Keratinocyte (primary cell): ENCODE measurements at regions not wholly inside any gene's neighbourhood (a gene's known extent, or its start where the extent isn't known, plus 50 kb on each side); places are given as distances from the start of the nearest gene placed in this dataset.

ENCODE experiments used
- DNase-seq: peaks from one replicate; pipeline ENCODE4 v3.0.0-alpha.2; 2011; ENCODE audit warnings: low read depth, missing footprints, low spot score
- FAIRE-seq: peaks from 2 replicates; lab custom pipeline; 2011; peaks lifted over from hg19 to GRCh38; lab: Jason Lieb, UNC
- H2AFZ ChIP-seq: 2 replicates; pipeline ENCODE4 v1.6.0; 2012; ENCODE audit warnings: low read length, control low read depth, inconsistent platforms; ENCODE audit not compliant: control insufficient read depth
- H3K27ac ChIP-seq: 2 replicates; pipeline ENCODE4 v1.5.1; 2011; ENCODE audit warnings: low read length; ENCODE audit not compliant: control insufficient read depth, insufficient read depth
- H3K27me3 ChIP-seq: 3 replicates; pipeline ENCODE4 v1.6.0; 2011; ENCODE audit warnings: low read length; ENCODE audit not compliant: control insufficient read depth, insufficient read depth; ENCODE audit errors: extremely low read depth
- H3K36me3 ChIP-seq, 2 experiments: 2 replicates in 1 of 2; 3 replicates in 1 of 2; pipeline ENCODE4 v1.5.1; 2011; ENCODE audit warnings: low read length in 2 of 2, mild to moderate bottlenecking in 1 of 2; ENCODE audit not compliant: control insufficient read depth in 2 of 2, insufficient read depth in 2 of 2; ENCODE audit errors: extremely low read depth in 1 of 2
- H3K4me1 ChIP-seq: 3 replicates; pipeline ENCODE4 v1.5.1; 2011; ENCODE audit warnings: low read length; ENCODE audit not compliant: control insufficient read depth, insufficient read depth; ENCODE audit errors: extremely low read depth
- H3K4me2 ChIP-seq: 3 replicates; pipeline ENCODE4 v1.6.0; 2011; ENCODE audit warnings: low read depth, low read length; ENCODE audit not compliant: control insufficient read depth, insufficient read depth; ENCODE audit errors: extremely low read depth
- H3K4me3 ChIP-seq, 3 experiments: fragments of 200-600 bp in 1 of 3; sonication (generic) in 1 of 3; 2 replicates in 2 of 3; 3 replicates in 1 of 3; pipeline ENCODE4 v1.5.1; 2011 to 2016; ENCODE audit warnings: low read length in 3 of 3, mild to moderate bottlenecking in 3 of 3, control low read depth in 2 of 3, inconsistent platforms in 1 of 3, low read depth in 1 of 3, mixed read lengths in 1 of 3, mixed run types in 1 of 3, moderate library complexity in 1 of 3; ENCODE audit not compliant: control insufficient read depth in 2 of 3, insufficient read depth in 2 of 3; ENCODE audit errors: extremely low read depth in 1 of 3
- H3K79me2 ChIP-seq: 2 replicates; pipeline ENCODE4 v1.6.0; 2012; ENCODE audit warnings: low read length; ENCODE audit not compliant: control insufficient read depth, insufficient read depth
- H3K9ac ChIP-seq: 3 replicates; pipeline ENCODE4 v1.6.0; 2011; ENCODE audit warnings: low read length; ENCODE audit not compliant: control insufficient read depth, insufficient read depth; ENCODE audit errors: extremely low read depth
- H3K9me1 ChIP-seq: 3 replicates; pipeline ENCODE4 v1.6.0; 2011; ENCODE audit warnings: low read length; ENCODE audit not compliant: control insufficient read depth, insufficient read depth; ENCODE audit errors: extremely low read depth
- H3K9me3 ChIP-seq: 2 replicates; pipeline ENCODE4 v1.5.1; 2012; ENCODE audit warnings: low read depth, low read length; ENCODE audit not compliant: control insufficient read depth
- H4K20me1 ChIP-seq: 3 replicates; pipeline ENCODE4 v1.6.0; 2011; ENCODE audit warnings: low read length; ENCODE audit not compliant: control insufficient read depth, insufficient read depth; ENCODE audit errors: extremely low read depth
- EZH2 ChIP-seq: IDR thresholded peaks from one replicate; pipeline ENCODE4 v1.6.1; 2012; ENCODE audit warnings: inconsistent platforms, mild to moderate bottlenecking, low read length, moderate library complexity
- dilution Hi-C: fragments of 300-500 bp; cut with MboI; formaldehyde crosslinking; loops from one replicate; pipeline ENCODE4 v1.7.0; 2020; ENCODE audit warnings: low sequenced_read_pairs; ENCODE audit not compliant: extremely low pct_ligation_motif_present
- TF ChIP-seq, protein P1 (sequence below), 3 experiments: IDR thresholded peaks in 1 of 3; conservative IDR thresholded peaks in 1 of 3; optimal IDR thresholded peaks in 1 of 3; 2 replicates in 2 of 3; 3 replicates in 1 of 3; pipeline versions ENCODE3 to v1.5.1; 2011; ENCODE audit warnings: low read length in 3 of 3, mild to moderate bottlenecking in 3 of 3, moderate library complexity in 2 of 3, control low read depth in 1 of 3, inconsistent platforms in 1 of 3; ENCODE audit not compliant: insufficient read depth in 2 of 3; ENCODE audit errors: extremely low read depth in 1 of 3

DNA sequence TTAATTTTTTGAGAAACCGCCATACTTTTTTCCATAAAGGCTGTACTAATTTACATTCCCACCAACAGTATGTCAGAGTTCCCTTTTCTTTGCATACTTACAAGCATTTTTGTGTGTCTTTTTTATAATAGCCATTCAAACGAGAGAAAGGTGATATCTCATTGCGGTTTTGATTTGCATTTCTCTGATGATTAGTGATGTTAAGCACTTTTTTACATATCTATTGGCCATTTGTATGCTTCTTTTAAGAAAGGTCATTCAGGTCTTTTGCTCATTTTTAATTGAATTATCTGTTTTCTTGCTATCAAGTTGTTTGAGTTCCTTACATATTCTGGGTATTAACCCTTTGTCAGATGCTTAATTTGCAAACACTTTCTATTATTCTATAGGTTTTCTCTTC is 176.1 kb upstream of the UFL1 start:
- no peak overlapping the region for H3K4me2 ChIP-seq
- H3K9me1 ChIP-seq, result no peaks in the 10 kb centered on the region
- H3K79me2 ChIP-seq, result no peaks in the 10 kb centered on the region
- TF ChIP-seq EZH2, result no peak
- TF ChIP-seq, protein P1, sequence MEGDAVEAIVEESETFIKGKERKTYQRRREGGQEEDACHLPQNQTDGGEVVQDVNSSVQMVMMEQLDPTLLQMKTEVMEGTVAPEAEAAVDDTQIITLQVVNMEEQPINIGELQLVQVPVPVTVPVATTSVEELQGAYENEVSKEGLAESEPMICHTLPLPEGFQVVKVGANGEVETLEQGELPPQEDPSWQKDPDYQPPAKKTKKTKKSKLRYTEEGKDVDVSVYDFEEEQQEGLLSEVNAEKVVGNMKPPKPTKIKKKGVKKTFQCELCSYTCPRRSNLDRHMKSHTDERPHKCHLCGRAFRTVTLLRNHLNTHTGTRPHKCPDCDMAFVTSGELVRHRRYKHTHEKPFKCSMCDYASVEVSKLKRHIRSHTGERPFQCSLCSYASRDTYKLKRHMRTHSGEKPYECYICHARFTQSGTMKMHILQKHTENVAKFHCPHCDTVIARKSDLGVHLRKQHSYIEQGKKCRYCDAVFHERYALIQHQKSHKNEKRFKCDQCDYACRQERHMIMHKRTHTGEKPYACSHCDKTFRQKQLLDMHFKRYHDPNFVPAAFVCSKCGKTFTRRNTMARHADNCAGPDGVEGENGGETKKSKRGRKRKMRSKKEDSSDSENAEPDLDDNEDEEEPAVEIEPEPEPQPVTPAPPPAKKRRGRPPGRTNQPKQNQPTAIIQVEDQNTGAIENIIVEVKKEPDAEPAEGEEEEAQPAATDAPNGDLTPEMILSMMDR (optimal IDR thresholded peaks at IDR 0.05 in 1 of 3, IDR thresholded peaks at IDR 0.05 in 1 of 3, conservative IDR thresholded peaks at IDR 0.05 in 1 of 3; ENCODE audit: extremely low read depth in 1 of 3, insufficient read depth in 2 of 3, low read length in 3 of 3), result no peak
- H3K9me3 ChIP-seq, result no peaks in the 10 kb centered on the region
- FAIRE-seq (no peak), DNase-seq (no peak)
- dilution Hi-C loops, result no loop called here
- H3K36me3 ChIP-seq, result no peaks in the 10 kb centered on the region
- no peak overlapping the region for H3K4me3 ChIP-seq
- no peaks in the 10 kb centered on the region for H3K4me1 ChIP-seq
- H2AFZ ChIP-seq, result no peak overlapping the region
- H3K27ac ChIP-seq, result no peak overlapping the region
- H3K27me3 ChIP-seq, result no peaks in the 10 kb centered on the region
- no peak overlapping the region for H3K9ac ChIP-seq
- H4K20me1 ChIP-seq, result no peaks in the 10 kb centered on the region

DNA sequence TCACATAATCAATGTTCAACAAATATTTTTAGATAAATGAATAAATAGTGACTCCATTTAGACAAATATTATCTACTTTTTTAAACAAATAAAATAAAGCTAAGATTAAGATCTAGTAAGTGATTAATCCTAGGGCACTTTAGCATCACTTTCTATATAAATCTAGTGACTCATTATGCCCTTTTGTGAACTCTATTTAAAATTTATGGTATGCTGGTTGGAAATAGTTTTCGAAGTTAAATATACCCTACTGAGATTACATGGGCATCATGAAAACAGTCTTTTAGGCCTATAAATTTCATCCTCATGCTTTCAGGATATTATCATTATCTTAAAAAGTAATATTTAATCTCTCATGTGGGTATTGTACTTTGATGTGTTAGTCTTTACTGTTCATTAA is 140.4 kb upstream of the UFL1 start:
- H3K9me3 ChIP-seq, result no peaks in the 10 kb centered on the region

More for the DNA sequence above, 140.4 kb upstream of the UFL1 start:
- Histone ChIP-seq H3K36me3 (no peaks in the 10 kb centered on the region), H3K4me2 (no peak overlapping the region), H3K9me1 (no peaks in the 10 kb centered on the region), H3K27ac (no peak overlapping the region), H4K20me1 (no peaks in the 10 kb centered on the region), H3K27me3 (no peaks in the 10 kb centered on the region), H3K79me2 (no peaks in the 10 kb centered on the region), H3K4me3 (no peak overlapping the region), H2AFZ (no peak overlapping the region), H3K4me1 (no peaks in the 10 kb centered on the region), H3K9ac (no peak overlapping the region)
- FAIRE-seq (no peak), DNase-seq (no peak)
- TF ChIP-seq EZH2, result no peak
- TF ChIP-seq, protein P1 (optimal IDR thresholded peaks at IDR 0.05 in 1 of 3, IDR thresholded peaks at IDR 0.05 in 1 of 3, conservative IDR thresholded peaks at IDR 0.05 in 1 of 3; ENCODE audit: extremely low read depth in 1 of 3, insufficient read depth in 2 of 3, low read length in 3 of 3), result no peak
- dilution Hi-C loops, result no loop called here
